GM21390 (cell line): ENCODE measurements at regions not wholly inside any gene's neighbourhood (a gene's known extent, or its start where the extent isn't known, plus 50 kb on each side); places are given as distances from the start of the nearest gene placed in this dataset.
"Not testable (repeated sequence)": the region's sequence is repeated elsewhere in the genome, so short reads cannot be mapped to it uniquely, and the experiment has no call there.

Experiments
- ATAC-seq: cut with Tn5 transposase; IDR thresholded peaks from one replicate; pipeline ENCODE4 v1.9.1; 2021; ENCODE audit not compliant: unreplicated experiment

DNA sequence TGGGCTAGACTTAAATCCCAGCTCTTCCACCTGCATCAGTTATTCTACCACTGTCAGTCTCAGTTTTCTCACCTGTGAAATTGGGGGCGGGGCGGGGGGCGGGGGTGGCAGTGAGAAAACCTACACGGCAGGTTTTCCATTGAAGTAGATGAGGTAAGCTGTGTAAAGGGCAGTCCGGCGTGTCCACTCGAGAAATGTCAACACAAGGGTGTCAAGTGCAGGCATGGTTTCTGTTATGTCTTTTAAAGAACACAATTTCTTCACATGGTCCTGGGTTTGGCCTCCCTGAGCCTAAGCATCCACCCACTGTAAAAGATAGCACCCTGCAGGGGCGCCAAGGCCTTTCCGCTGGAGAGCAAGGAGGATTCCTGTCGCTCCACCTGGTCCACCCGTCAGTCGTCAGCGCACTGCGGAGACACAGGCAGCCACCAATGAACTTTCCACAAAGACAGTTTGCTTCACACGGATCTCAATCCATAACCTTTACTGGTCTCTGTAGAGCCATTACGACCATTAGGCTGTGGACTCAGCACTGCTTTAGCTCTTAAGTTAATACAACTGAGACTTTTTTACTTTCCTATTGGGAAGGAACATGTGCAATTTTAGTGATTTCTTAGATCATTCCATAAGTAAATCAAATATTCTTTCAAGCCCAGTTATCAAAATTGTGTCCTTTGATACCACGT lies 99.5 kb upstream of the FOXB1 start:
- no peak for ATAC-seq

DNA sequence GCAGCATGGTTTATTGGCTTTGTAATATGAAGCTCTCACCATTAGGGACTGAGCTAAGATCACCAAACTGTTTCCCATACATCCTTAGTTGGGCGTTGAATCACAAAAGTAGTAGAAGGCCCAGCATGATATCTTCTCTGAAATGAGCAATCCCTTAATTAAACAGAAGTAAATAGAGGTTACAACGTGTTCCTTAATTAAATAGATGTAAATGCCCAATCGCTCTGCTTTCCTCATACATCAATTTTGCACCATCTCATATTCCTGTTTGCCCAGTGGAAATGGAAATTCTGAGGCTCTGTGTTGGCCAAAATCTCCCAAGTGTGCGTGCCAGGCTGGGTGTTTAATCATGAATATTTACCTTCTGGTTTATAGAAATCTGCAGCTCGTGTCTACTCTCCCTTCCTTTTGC lies 107.4 kb upstream of the FOXB1 start:
- no peak for ATAC-seq

DNA sequence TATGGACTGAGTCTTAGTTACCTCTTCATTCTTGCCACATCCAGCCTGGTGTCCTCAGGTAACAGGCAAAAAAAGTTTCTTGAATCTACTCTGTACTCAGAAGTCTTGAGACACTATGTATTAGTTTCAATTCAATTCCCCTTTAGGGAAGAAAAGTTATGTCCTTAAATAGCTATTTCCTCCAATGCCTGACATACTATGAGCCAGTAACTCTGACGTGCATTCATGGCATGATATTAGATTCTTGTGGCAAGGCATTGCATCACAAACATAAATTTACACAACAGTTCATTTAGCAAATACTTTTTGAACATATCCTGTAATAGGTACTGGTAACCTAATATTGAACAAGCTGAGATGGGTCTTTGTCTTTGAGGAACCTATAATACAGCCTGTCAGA lies 109.3 kb upstream of the FOXB1 start:
- no peak for ATAC-seq

DNA sequence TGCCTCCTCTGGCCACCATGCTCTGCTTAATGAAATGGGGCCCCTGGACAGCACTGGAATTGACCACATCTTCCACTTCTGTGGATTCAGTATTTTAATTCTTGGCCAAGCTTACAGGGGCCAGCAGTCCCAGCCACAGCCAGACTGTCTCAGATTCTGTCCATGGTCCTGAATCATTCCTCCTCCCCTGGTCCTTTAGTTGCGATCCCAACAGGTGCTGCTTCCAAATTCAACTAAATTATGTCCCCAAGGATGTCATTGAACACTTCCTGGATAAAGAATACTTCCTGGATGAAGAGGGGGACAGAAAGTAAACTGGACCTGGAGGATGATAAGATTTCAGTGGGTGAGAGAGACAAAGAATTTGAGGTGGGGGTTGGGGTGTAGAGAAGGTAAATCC lies 111.1 kb upstream of the FOXB1 start:
- no peak for ATAC-seq

DNA sequence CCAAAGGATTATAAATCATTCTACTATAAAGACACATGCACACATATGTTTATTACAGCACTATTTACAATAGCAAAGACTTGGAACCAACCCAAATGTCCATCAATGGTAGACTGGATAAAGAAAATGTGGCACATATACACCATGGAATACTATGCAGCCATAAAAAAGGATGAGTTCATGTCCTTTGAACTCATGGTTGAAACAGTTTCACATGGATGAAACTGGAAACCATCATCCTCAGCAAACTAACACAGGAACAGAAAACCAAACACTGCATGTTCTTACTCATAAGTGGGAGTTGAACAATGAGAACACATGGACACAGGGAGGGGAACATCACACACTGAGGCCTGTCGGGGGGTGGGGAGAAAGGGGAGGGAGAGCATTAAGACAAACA lies 116.2 kb upstream of the FOXB1 start:
- ATAC-seq: not testable (repeated sequence)

DNA sequence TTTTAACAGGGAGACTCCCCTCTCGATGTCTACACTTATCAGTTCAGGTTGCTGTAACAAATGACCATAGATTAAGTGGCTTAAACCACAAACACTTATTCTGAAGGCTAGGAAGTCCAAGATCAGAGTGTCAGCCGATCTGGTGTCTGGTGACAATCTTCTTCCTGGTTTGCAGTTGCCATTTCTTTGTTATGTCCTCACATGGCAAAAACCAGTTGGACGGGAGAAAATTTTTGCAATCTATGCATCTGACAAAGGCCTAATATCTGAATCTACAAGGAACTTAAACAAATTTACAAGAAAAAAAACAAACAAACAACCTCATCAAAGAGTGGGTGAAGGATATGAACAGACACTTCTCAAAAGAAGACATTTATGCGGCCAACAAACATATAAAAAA lies 116.9 kb upstream of the FOXB1 start:
- ATAC-seq: no peak

DNA sequence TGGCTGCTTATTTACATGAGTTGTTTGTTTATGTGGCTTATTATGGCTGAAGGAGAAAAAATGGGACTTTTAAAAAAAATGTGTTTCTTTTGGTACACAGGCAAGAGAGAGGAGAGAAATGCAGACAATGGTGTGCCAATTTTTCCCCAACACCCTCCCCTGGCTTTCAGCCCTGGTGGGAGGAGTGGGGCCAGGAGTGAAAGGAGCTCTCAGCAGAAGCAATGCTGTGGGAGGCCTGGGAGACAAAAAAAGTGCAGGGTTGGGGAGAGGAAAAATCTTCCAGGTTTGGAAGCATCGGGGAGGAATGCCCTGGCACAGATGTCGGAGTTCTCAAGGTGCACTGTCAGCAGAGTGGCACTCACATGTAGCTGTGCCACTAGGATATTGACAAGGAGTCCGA lies 117.7 kb upstream of the FOXB1 start:
- no peak for ATAC-seq

DNA sequence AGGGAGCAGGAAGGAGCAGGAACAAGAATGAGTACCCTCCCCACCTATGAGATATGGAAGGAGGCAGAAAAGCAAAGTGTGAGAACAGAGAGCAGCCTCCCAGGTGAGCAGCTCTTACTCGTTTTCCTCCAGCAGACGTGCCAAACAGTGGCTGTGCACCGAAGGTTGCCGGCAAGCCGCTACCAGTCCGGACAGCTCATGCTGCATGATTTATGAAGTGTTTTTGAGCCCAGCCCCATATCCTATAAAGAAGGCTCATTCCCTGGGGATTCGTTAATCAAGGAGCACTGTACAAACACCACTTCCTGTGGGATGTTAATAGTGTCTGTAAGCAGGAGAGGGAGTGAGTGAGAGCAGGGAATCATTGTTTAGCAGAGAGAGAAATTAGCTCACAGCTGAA lies 118.3 kb upstream of the FOXB1 start:
- ATAC-seq: no peak

DNA sequence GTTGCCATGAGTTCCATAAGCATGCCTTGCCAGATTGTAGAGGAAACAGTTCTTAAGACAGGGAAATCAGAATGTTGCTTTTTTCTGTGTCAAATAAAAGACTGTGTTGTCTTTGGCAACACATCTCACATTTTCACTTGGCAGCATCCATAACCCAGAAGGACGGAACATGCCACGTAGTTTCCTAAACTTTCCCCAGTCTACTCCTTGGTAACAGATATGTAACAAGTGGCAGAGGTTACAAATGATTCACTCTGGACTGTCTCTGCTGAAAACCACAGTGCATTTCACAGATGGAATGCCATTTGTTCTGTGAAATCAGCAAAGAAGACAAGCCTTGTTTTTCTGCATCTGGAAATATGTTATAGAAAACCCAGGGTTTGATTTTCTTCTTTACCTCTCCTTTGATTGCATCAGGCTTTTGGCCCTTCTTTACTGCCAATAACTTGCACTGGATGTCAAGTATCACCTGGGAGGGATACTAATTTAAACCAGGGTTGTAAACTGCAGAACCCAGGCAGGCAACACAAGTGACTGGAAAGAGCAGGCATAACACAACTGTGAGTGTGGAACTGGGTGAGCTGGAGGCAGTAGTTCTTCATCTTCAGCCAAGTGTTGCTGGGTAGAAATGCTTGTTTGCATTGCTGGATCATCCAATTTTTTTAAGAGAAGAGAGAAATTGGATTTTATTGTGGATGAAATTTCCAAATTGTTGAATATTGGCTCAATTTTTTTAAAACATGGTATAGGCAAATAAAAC lies 124.4 kb upstream of the FOXB1 start:
- no peak for ATAC-seq

DNA sequence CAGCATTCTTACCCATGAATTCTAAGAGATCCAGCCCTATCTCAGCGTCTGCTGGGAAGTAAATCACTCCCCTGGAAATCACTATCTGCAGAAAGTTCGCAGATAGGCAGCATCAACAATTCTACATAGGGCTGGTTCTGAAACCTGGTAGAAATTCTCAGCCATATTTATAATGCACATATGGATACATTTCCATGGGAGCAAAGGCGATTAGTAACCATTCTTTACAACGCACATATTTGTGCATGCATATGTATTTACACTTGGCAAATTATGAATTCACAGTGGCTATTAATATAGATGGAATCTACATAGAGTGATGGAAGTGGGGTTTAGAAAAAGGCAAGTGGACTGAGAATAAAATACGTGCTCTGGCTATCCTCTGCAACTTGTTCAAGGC lies 128.0 kb upstream of the FOXB1 start:
- ATAC-seq: no peak

DNA sequence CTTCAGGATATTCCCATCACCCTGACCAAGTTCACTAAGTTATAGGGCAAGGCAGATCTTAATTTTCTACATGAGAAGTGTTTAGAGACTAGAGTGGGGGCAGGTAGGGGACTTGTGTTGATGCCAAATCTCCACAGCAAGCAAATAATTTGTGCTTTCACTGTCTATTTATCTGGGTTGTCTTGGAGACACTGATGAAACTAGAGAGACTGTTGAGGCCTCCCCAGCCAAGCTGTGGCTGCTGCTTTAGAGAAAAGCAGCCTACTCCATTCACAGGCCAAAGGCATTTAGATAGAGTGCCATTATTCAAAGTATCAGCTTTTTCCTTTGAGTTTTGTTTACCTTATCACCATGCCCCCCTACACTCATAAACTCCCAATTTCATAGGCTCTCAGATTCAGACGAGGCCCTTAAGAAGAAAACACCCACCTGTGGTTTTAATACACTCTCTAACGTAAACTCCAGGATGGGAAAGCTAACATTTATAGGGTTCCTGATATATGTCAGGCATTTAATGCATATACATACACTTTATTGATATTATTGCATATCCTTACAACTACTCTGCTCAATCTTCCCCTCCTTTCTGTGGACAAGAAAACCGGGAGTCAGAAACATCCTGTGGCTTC lies 130.4 kb upstream of the FOXB1 start:
- no peak for ATAC-seq

DNA sequence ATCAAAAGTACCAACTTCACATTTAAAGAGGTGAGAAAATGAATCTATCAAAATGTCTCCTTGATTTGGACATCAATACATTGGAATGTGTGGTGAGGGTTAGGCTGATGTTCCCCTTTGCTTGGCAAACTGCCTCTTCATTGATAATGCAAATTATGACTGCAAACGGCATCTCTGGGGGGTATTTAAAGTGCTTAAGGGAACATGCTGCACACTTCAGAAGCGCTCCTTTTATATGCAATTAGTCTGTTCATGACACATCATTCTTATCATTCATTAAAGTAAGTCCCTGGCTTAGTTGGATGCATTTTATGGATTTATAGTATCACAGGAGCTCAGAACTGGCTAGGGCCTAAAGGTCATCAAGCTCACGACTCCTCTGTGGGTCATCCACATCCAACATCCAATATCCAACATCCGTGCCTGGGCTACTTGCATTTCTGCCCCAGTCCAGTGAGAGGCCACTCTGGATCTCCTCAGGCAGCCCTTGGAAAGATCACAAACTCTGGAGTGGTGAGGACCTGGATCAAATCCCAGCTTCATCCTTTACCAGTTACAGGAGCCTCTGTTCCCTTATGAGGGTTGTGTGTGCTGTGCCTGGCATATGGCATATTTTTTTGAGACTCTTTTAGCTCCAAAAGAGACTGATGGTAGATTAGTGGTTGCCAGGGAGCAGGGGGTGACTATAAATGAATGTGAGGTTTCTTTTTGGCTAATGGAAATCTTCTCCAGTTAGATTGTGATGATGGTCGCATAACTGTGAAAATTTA lies 136.8 kb upstream of the FOXB1 start:
- ATAC-seq: no peak

DNA sequence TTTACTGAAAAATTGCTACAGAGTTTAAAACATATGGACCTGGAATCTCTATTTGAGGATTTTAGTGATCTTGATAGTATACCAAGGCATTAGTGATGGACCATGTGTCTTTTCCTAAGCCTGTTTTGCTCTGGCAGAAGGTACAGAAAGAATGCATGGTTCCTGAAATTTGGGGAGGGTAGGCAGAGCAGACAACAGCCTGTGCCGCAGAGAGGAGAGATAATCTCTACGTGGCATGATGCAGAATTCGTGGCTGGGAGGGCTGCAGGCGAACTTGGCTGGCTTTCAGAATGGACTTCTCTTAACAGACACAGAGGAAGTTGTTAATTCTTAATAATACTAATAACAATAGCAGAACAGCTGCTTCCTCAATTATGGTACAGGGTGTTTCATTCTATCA lies 137.5 kb upstream of the FOXB1 start:
- ATAC-seq: no peak

DNA sequence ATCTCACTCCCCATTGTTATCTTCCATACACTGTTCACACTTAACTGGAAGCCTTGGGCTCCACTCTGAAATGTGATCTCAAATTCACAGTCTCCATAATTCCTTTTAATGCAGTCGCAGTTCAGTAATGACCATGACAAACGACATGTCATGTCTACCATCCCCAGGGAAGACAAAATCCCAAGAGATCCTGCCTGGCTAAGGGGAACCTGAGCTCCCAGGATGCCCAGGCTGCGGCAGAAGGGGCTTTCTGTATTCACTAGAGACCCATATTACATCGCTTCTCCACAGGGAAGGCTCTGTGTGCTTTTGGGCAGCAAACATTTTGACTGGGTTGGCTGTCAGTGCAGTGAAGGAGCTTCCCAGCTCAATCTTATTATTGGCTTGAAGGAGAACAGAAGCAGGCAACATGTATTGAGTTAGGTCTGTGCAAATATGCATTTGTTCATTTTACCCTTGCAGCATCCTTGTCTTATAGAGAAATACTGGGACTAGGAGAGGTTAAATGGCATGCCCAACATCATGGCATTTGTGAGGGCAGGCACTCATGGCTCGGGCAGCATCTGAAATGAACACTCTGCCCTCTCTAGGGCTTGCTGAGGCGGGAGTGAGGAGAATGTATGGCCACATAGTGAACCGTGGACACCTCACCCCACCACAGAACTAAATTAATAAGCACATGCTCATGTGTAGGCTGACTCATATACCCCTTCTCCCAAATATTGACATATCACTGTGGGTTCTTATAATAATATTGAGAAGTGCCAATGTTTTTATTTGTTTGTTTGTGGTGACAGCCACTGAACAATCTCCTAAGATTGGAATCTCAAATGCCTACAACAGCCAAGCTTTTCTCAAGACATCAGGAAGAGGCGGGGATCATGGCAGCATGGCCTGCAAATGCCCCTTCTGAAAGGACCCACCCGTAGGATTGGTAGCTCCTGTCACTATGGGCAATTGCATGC lies 141.6 kb upstream of the FOXB1 start:
- no peak for ATAC-seq

DNA sequence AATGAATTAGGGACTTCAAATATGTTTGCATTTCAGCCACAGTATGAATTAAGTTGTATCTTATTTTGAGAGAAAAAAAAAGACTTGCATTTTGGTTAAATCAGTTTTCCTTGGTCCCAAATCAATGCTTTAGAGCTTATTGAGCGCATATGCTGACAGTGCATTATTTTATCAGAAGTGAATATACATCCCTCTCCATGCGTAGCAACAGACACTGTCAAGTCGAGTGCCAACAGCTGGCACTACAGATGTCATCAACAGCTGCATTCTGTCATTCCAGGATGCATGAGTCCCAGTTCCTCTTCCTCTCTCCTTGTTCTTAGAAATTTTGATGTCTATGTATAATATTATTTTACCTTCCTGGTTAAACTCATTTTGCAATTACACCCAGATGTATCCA lies 156.1 kb upstream of the FOXB1 start:
- ATAC-seq: no peak

DNA sequence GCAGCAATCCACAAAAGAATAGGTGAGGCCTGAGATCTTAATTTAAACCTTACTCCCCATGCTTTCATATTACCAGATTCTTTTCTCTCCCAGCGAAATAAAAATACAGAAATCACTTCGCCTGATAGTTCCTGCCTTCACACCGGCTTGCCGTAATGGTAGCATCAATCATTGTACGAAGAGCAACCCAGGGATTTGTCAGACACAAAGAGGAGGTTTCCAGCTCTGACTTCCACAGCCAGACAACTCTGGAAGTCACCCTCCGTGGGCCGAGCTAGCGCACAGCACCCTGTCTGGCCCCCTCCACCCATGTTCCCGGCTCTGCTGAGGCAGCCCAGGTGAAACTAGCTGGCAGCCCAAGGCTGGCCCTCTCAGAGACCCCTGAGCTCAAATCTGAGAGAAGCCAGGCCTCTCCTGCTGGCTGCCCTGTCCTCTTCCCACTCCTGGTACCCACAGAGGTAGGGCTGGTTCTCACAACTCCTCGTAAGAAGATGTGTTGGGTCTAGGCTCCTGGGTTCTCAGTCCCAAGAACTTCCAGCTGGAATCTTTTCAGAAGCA lies 156.9 kb upstream of the BNIP2 start:
- ATAC-seq: no peak

DNA sequence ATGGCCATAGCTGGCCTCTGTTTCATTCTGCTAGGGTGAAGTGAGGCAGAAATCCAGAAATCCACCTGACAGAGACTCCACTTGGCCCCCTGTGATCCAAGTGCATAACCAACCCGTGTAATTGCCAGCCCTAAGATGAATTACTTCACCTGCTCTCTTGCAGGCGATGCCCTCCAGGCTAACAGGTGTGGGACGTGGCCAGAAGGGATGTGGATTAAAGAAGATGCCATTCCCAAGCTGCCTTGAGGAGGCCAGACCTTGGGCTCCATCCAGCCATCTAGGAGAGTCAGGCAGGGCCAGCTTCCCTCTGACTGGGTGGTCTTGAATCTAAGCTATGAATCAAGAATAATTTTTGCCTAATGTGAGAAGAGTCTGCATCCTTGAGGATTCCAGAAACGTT lies 154.5 kb upstream of the BNIP2 start:
- no peak for ATAC-seq

DNA sequence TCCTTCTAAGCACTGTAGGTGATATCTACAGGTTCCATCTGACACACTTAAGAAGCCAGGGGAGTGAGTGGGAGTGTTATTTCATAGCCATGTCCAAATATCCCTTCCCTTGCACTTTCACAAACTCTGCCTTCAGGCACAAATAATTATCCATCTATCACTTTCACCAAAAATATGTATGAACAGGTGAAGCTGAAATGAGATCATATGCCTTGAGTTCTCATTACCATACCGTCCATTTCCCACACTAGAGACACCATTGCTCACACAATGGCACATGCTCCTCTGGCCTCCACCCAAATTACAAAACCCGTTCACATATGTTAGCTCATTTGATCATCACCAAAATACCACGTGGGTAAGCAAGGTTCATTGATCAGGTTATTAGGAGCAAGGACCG lies 151.9 kb upstream of the BNIP2 start:
- no peak for ATAC-seq

DNA sequence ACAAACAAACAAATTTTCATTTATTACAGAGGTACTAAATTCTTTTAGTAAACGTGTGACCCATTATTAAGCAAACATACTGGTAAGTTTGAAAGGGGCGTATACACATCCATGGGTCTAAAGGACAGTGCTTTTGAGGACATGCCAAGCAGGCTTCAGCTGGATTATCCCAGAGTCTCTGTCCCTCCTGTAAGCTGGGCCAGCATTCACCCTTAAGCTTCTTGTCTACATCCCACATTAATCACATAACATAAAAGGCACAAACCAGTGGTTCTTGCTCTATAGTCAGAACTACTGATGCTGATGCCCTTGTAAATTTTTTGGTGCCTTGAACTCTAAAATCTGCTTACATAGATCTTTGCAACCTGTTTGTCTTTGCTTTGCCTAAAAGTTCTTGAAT lies 150.8 kb upstream of the BNIP2 start:
- no peak for ATAC-seq

DNA sequence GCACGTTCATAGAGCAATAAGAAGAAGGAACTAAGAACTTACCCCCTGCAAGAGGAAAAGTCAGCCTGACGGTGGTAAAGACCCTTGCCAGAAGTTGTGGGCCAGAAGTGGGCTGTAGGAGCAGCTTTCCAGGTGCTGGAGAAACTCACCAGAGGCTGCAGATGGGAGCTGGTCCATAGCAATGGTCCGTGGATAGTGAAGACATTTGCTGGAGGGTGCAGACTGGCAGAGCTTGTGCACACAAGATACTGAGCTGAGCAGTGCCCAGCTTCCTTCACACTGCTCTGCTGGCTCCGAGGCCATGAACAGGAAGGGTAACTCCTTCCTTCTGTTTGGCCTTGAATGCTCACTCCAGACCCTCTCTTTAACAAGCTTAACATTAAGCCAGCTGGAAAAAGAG lies 149.8 kb upstream of the BNIP2 start:
- no peak for ATAC-seq
